Endodermal cell (in vitro differentiated cells): ENCODE measurements at regions not wholly inside any gene's neighbourhood (a gene's known extent, or its start where the extent isn't known, plus 50 kb on each side); places are given as distances from the start of the nearest gene placed in this dataset.

Experiments used
- DNase-seq: peaks from one replicate; pipeline ENCODE4 v3.0.0-alpha.2; 2017
- H3K27ac ChIP-seq: 2 replicates; pipeline ENCODE4 v1.5.1; 2013; ENCODE audit warnings: mild to moderate bottlenecking, low read depth, low read length, moderate library complexity
- H3K27me3 ChIP-seq: 2 replicates; pipeline ENCODE4 v1.6.1; 2013; ENCODE audit warnings: mild to moderate bottlenecking, low read length, moderate library complexity; ENCODE audit not compliant: insufficient read depth, control insufficient read depth, poor library complexity, severe bottlenecking
- H3K36me3 ChIP-seq: 2 replicates; pipeline ENCODE4 v1.7.0; 2013; ENCODE audit warnings: mild to moderate bottlenecking, low read length, moderate library complexity; ENCODE audit not compliant: control insufficient read depth, insufficient read depth
- H3K4me1 ChIP-seq: one replicate; pipeline ENCODE4 v1.7.0; 2013; ENCODE audit warnings: low read length; ENCODE audit not compliant: control insufficient read depth, insufficient read depth
- H3K4me3 ChIP-seq: 2 replicates; pipeline ENCODE4 v1.5.1; 2013; ENCODE audit warnings: mild to moderate bottlenecking, low read length, moderate library complexity
- H3K9ac ChIP-seq: 2 replicates; pipeline ENCODE4 v1.6.1; 2013; ENCODE audit warnings: mild to moderate bottlenecking, low read length, moderate library complexity; ENCODE audit not compliant: poor library complexity, severe bottlenecking; ENCODE audit errors: extremely low read depth
- H3K9me3 ChIP-seq: 2 replicates; pipeline ENCODE4 v1.6.1; 2013; ENCODE audit warnings: mild to moderate bottlenecking, low read length, moderate library complexity; ENCODE audit not compliant: control insufficient read depth
- H3K27ac Mint-ChIP-seq: 2 replicates; pipeline ENCODE4 v1.8.0; 2020; ENCODE audit warnings: mixed read lengths
- H3K27me3 Mint-ChIP-seq: 2 replicates; pipeline ENCODE4 v1.8.0; 2021; ENCODE audit warnings: mild to moderate bottlenecking, mixed read lengths; ENCODE audit not compliant: insufficient read depth
- H3K36me3 Mint-ChIP-seq: 2 replicates; pipeline ENCODE4 v1.8.0; 2020; ENCODE audit warnings: low read depth, mixed read lengths
- H3K4me1 Mint-ChIP-seq: 2 replicates; pipeline ENCODE4 v1.8.0; 2020; ENCODE audit warnings: mixed read lengths
- H3K4me3 Mint-ChIP-seq: 2 replicates; pipeline ENCODE4 v1.8.0; 2020; ENCODE audit warnings: mild to moderate bottlenecking, moderate library complexity, mixed read lengths
- H3K9me3 Mint-ChIP-seq: 2 replicates; pipeline ENCODE4 v1.8.0; 2020; ENCODE audit warnings: mild to moderate bottlenecking, mixed read lengths
- CTCF ChIP-seq: fragments of 200-600 bp; sonication (generic); conservative IDR thresholded peaks from 2 replicates; pipeline ENCODE4 v1.5.0; 2021; ENCODE audit warnings: antibody characterized with exemption, mild to moderate bottlenecking
- WGBS, 2 experiments: methylation state at CpG; one replicate each; pipeline versions ENCODE4 v1.1.5 to v1.1.7; 2013; ENCODE audit warnings: missing lambda C conversion rate in 2 of 2, mixed read lengths in 1 of 2; ENCODE audit not compliant: insufficient coverage in 1 of 2, insufficient read length in 1 of 2; 5-methylcytosine and 5-hydroxymethylcytosine counted together

GRCh38 chrX:127732709-127733108 is 319.5 kb downstream of the ACTRT1 start:
- no peak overlapping the region for H3K4me3 ChIP-seq
- H3K27me3 Mint-ChIP-seq, result no peaks in the 10 kb centered on the region
- H3K27ac Mint-ChIP-seq, result no peak overlapping the region

GRCh38 chrX:127726227-127726626 is 326.0 kb downstream of the ACTRT1 start:
- DNase-seq, result no peak
- Mint-ChIP-seq H3K27ac (no peak overlapping the region), H3K27me3 (no peaks in the 10 kb centered on the region), H3K4me3 (no peak overlapping the region), H3K4me1 (no peaks in the 10 kb centered on the region), H3K36me3 (no peaks in the 10 kb centered on the region), H3K9me3 (peaks cover 30% of the 10 kb centered on the region)
- Histone ChIP-seq H3K4me3 (no peak overlapping the region), H3K27me3 (no peaks in the 10 kb centered on the region), H3K9ac (no peak overlapping the region), H3K27ac (no peak overlapping the region), H3K36me3 (no peaks in the 10 kb centered on the region), H3K9me3 (no peaks in the 10 kb centered on the region), H3K4me1 (peaks cover 3% of the 10 kb centered on the region)
- TF ChIP-seq CTCF, result no peak

More at GRCh38 chrX:127732709-127733108, 319.5 kb downstream of the ACTRT1 start:
- no peak overlapping the region for H3K9ac ChIP-seq
- H3K9me3 Mint-ChIP-seq, result peaks cover 19% of the 10 kb centered on the region
- no peaks in the 10 kb centered on the region for H3K36me3 Mint-ChIP-seq
- no peak for DNase-seq
- no peak for TF ChIP-seq CTCF
- H3K9me3 ChIP-seq, result no peaks in the 10 kb centered on the region
- no peak overlapping the region for H3K4me3 Mint-ChIP-seq
- peaks cover 2% of the 10 kb centered on the region for H3K4me1 Mint-ChIP-seq
- no peak overlapping the region for H3K27ac ChIP-seq
- no peaks in the 10 kb centered on the region for H3K36me3 ChIP-seq
- H3K4me1 ChIP-seq, result no peaks in the 10 kb centered on the region
- no peaks in the 10 kb centered on the region for H3K27me3 ChIP-seq

GRCh38 chrX:127708155-127708554 is 344.0 kb downstream of the ACTRT1 start:
- H3K36me3 ChIP-seq, result no peaks in the 10 kb centered on the region
- no peak overlapping the region for H3K27ac ChIP-seq
- no peak overlapping the region for H3K4me3 ChIP-seq
- DNase-seq, result no peak
- 96 to 100% methylated on average over 1 to 4 of the region's 4 CpGs for WGBS, 2 experiments
- no peak overlapping the region for H3K9ac ChIP-seq
- no peaks in the 10 kb centered on the region for H3K27me3 ChIP-seq
- no peaks in the 10 kb centered on the region for H3K4me1 ChIP-seq
- H3K4me3 Mint-ChIP-seq, result no peak overlapping the region
- no peak for TF ChIP-seq CTCF
- H3K27me3 Mint-ChIP-seq, result no peaks in the 10 kb centered on the region
- H3K36me3 Mint-ChIP-seq, result no peaks in the 10 kb centered on the region
- H3K9me3 ChIP-seq, result no peaks in the 10 kb centered on the region
- no peaks in the 10 kb centered on the region for H3K4me1 Mint-ChIP-seq
- peak overlapping the region; percentile 79 for H3K27ac Mint-ChIP-seq
- peaks cover 34% of the 10 kb centered on the region for H3K9me3 Mint-ChIP-seq
